A549 (cell line): ENCODE measurements at regions not wholly inside any gene's neighbourhood (a gene's known extent, or its start where the extent isn't known, plus 50 kb on each side); places are given as distances from the start of the nearest gene placed in this dataset.

Experiments
- ATAC-seq, 2 experiments: fragments of 200-7000 bp in 1 of 2; fragments of >200 bp in 1 of 2; cut with Nextera tagmentation in 1 of 2; cut with Tn5 transposase in 1 of 2; 3 replicates each; pipeline versions ENCODE4 v1.8.0 to v1.9.1; 2018 to 2020; ENCODE audit warnings: mild to moderate bottlenecking in 1 of 2, moderate library complexity in 1 of 2
- CTCF ChIA-PET: fragments of 300-600 bp; sonication (Branson Sonifier 250); formaldehyde crosslinking; extraction: SDS; loops from one replicate; lab custom pipeline; 2021; ENCODE audit warnings: antibody characterized with exemption, inconsistent platforms; lab: Yijun Ruan, JAX
- POLR2A ChIA-PET: fragments of 350-600 bp; formaldehyde crosslinking; extraction: SDS; loops from one replicate; lab custom pipeline; 2021; ENCODE audit warnings: antibody characterized with exemption, inconsistent platforms; lab: Yijun Ruan, JAX
- DNase-seq, 2 experiments: peaks; one replicate each; pipeline versions ENCODE4 v3.0.0 to v3.0.0-alpha.2; 2011 to 2016; ENCODE audit warnings: low read depth in 1 of 2, low spot score in 1 of 2
- FAIRE-seq: peaks from 2 replicates; lab custom pipeline; 2011; peaks lifted over from hg19 to GRCh38; lab: Jason Lieb, UNC
- H3K27ac ChIP-seq, 2 experiments: fragments of >200 bp; sonication (Bioruptor Twin); formaldehyde crosslinking; 3 replicates each; pipeline ENCODE4 v1.5.1; 2016 to 2017
- H3K4me1 ChIP-seq: fragments of >200 bp; sonication (Bioruptor Twin); formaldehyde crosslinking; 3 replicates; pipeline ENCODE4 v1.6.1; 2016
- H3K4me2 ChIP-seq: fragments of >200 bp; sonication (Bioruptor Twin); formaldehyde crosslinking; 3 replicates; pipeline ENCODE4 v1.6.1; 2016
- H3K4me3 ChIP-seq: fragments of >200 bp; sonication (Bioruptor Twin); formaldehyde crosslinking; 3 replicates; pipeline ENCODE4 v1.5.1; 2016
- H3K9me3 ChIP-seq: fragments of >200 bp; sonication (Bioruptor Twin); formaldehyde crosslinking; 3 replicates; pipeline ENCODE4 v1.6.1; 2016
- CBX2 ChIP-seq: fragments of 200-600 bp; sonication (generic); IDR thresholded peaks from 2 replicates; pipeline ENCODE4 v1.6.1; 2016; ENCODE audit warnings: low read depth, mild to moderate bottlenecking, borderline replicate concordance
- CHD4 ChIP-seq: fragments of 200-600 bp; sonication (generic); IDR thresholded peaks from 2 replicates; pipeline ENCODE4 v1.6.1; 2016; ENCODE audit warnings: antibody characterized with exemption, mild to moderate bottlenecking, borderline replicate concordance
- EP300 ChIP-seq, 2 experiments: fragments of >200 bp; sonication (Bioruptor Twin); formaldehyde crosslinking; IDR thresholded peaks; 2 replicates in 1 of 2; 3 replicates in 1 of 2; pipeline ENCODE4 v1.6.1; 2016 to 2017
- FOSL2 ChIP-seq, 2 experiments: fragments of 450-650 bp in 1 of 2; fragments of >200 bp in 1 of 2; sonication (Bioruptor Twin) in 1 of 2; formaldehyde crosslinking; IDR thresholded peaks; 2 replicates each; pipeline versions ENCODE4 v1.5.0 to v1.6.1; 2016 to 2020; ENCODE audit warnings: mild to moderate bottlenecking in 1 of 2, moderate library complexity in 1 of 2
- FOXS1 ChIP-seq: fragments of 250-450 bp; sonication (Bioruptor Pico); IDR thresholded peaks from 2 replicates; pipeline ENCODE4 v1.5.0; 2020; ENCODE audit warnings: mild to moderate bottlenecking, moderate library complexity
- GATA3 ChIP-seq: IDR thresholded peaks from 2 replicates; pipeline ENCODE4 v1.6.1; 2012; ENCODE audit warnings: borderline replicate concordance
- JUN ChIP-seq, 2 experiments: fragments of >200 bp; sonication (Bioruptor Twin); formaldehyde crosslinking; IDR thresholded peaks; 2 replicates in 1 of 2; 3 replicates in 1 of 2; pipeline ENCODE4 v1.6.1; 2016 to 2017
- JUNB ChIP-seq: fragments of >200 bp; sonication (Bioruptor Twin); formaldehyde crosslinking; IDR thresholded peaks from 2 replicates; pipeline ENCODE4 v1.6.1; 2016
- KDM5A ChIP-seq: fragments of 200-600 bp; sonication (generic); IDR thresholded peaks from 2 replicates; pipeline ENCODE4 v1.6.1; 2016; ENCODE audit warnings: antibody characterized with exemption, mild to moderate bottlenecking
- MAFK ChIP-seq: fragments of 450-650 bp; IDR thresholded peaks from 2 replicates; pipeline ENCODE4 v1.6.1; 2014; ENCODE audit not compliant: partially characterized antibody
- MAZ ChIP-seq: fragments of 150-350 bp; IDR thresholded peaks from 2 replicates; pipeline ENCODE4 v1.6.1; 2014; ENCODE audit warnings: antibody characterized with exemption, low read depth, low read length, borderline replicate concordance
- NPAS2 ChIP-seq: fragments of 250-450 bp; sonication (Bioruptor Pico); IDR thresholded peaks from 2 replicates; pipeline ENCODE4 v1.8.0; 2022; ENCODE audit warnings: mild to moderate bottlenecking, moderate library complexity, borderline replicate concordance
- NR3C1 ChIP-seq: fragments of >200 bp; sonication (Bioruptor Twin); formaldehyde crosslinking; IDR thresholded peaks from 3 replicates; pipeline ENCODE4 v1.6.1; 2017
- POLR2AphosphoS2 ChIP-seq: conservative IDR thresholded peaks from 2 replicates; pipeline ENCODE4 v1.6.1; 2012; ENCODE audit warnings: low read length, improper control_type of control experiment, inconsistent platforms
- RARB ChIP-seq: fragments of 250-450 bp; sonication (Bioruptor Pico); IDR thresholded peaks from 2 replicates; pipeline ENCODE4 v1.8.0; 2021; ENCODE audit warnings: mild to moderate bottlenecking, moderate library complexity
- RFX5 ChIP-seq: fragments of 450-650 bp; IDR thresholded peaks from 2 replicates; pipeline ENCODE4 v1.7.1; 2014; ENCODE audit warnings: antibody characterized with exemption, mild to moderate bottlenecking, moderate library complexity
- RNF2 ChIP-seq: fragments of 200-600 bp; sonication (generic); IDR thresholded peaks from 2 replicates; pipeline ENCODE4 v1.6.1; 2016; ENCODE audit warnings: low read depth, mild to moderate bottlenecking, antibody characterized with exemption, moderate library complexity, borderline replicate concordance
- ZC3H11A ChIP-seq: fragments of 450-650 bp; IDR thresholded peaks from 2 replicates; pipeline ENCODE4 v1.6.1; 2014; ENCODE audit warnings: antibody characterized with exemption, mild to moderate bottlenecking
- ZFP36 ChIP-seq: fragments of 450-650 bp; IDR thresholded peaks from 2 replicates; pipeline ENCODE4 v1.6.1; 2014; ENCODE audit warnings: borderline replicate concordance; ENCODE audit not compliant: partially characterized antibody
- ZSCAN20 ChIP-seq: fragments of 250-450 bp; sonication (Bioruptor Pico); IDR thresholded peaks from 2 replicates; pipeline ENCODE4 v1.8.0; 2022; ENCODE audit warnings: mild to moderate bottlenecking, moderate library complexity
- WGBS: methylation state at CpG from one replicate; pipeline ENCODE4 v1.1.6; 2017; ENCODE audit errors: missing lambda C conversion rate; 5-methylcytosine and 5-hydroxymethylcytosine counted together
- TF ChIP-seq, protein P1 (sequence below): fragments of 250-450 bp; sonication (Bioruptor Pico); IDR thresholded peaks from 2 replicates; pipeline ENCODE4 v1.5.0; 2021; ENCODE audit warnings: mild to moderate bottlenecking, moderate library complexity, borderline replicate concordance
- TF ChIP-seq, protein P2 (sequence below): fragments of 150-350 bp; IDR thresholded peaks from 2 replicates; pipeline ENCODE4 v1.6.1; 2014; ENCODE audit warnings: low read depth, mild to moderate bottlenecking, low read length
- TF ChIP-seq, protein P3 (sequence below): fragments of >200 bp; sonication (Bioruptor Twin); formaldehyde crosslinking; IDR thresholded peaks from 2 replicates; pipeline ENCODE4 v1.6.1; 2016
- TF ChIP-seq, protein P4 (sequence below): fragments of >200 bp; sonication (Bioruptor Twin); formaldehyde crosslinking; IDR thresholded peaks from 3 replicates; pipeline ENCODE4 v1.6.1; 2016
- TF ChIP-seq, protein P5 (sequence below): IDR thresholded peaks from 2 replicates; pipeline ENCODE4 v1.6.1; 2012
- TF ChIP-seq, protein P6 (sequence below): fragments of >200 bp; sonication (Bioruptor Twin); formaldehyde crosslinking; IDR thresholded peaks from 3 replicates; pipeline ENCODE4 v1.5.1; 2016

DNA sequence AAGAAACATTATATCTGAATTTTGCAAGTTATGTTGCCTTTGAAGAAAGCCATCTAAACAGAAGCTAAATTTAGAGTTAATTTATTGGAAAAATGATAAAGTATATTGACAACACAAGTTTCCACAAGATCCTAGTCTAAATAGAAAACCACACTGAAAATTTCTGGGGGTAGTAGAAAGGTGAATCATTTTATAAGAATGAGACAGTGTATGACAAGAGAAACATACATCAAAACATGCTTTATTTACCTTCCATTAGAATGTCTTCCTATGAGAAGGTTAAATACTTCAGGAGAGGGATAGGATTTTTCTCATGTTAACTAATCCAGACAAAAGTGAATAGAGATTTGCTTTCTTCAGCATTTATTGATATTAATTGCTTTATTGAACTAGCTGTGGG is 1389.8 kb upstream of the ZEB2 start (continued):
- TF ChIP-seq, protein P1, sequence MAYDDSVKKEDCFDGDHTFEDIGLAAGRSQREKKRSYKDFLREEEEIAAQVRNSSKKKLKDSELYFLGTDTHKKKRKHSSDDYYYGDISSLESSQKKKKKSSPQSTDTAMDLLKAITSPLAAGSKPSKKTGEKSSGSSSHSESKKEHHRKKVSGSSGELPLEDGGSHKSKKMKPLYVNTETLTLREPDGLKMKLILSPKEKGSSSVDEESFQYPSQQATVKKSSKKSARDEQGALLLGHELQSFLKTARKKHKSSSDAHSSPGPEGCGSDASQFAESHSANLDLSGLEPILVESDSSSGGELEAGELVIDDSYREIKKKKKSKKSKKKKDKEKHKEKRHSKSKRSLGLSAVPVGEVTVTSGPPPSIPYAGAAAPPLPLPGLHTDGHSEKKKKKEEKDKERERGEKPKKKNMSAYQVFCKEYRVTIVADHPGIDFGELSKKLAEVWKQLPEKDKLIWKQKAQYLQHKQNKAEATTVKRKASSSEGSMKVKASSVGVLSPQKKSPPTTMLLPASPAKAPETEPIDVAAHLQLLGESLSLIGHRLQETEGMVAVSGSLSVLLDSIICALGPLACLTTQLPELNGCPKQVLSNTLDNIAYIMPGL (CRISPR knock-in tag), result no peak
- TF ChIP-seq FOXS1 (CRISPR knock-in tag), result no peak

DNA sequence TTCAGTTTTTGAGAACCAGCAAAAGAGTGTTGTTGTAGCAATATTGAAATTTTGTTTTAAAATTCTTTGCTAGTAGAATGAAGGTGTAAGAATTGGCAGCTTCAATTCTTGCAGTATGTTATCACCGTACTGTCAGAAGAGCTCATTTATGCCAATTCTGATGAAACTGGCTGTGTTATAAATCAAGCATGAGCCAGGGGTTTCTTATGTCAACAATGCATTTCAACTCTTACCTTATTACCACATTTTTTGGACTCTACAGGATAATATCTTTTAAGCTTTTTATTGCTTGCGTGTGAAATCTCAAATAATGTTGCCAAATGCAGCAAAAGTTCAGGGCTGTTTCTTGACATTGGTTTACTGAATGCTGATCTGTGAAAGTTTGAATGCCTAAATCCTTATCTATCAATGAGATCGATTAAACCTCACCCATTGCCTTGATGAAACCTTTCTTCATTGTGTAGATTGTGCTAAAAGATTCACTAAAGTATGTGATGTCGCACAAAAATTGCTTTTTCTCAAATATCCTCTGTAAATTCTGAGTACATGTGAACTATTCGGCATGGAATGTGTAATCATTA is 1389.3 kb upstream of the ZEB2 start:
- TF ChIP-seq NPAS2 (CRISPR knock-in tag) (no peak), JUN (IDR thresholded peaks at IDR 0.05) (no peak), NR3C1 (no peak), FOSL2 (IDR thresholded peaks at IDR 0.05) (no peak), FOSL2 (CRISPR knock-in tag; IDR thresholded peaks at IDR 0.05) (no peak), ZSCAN20 (CRISPR knock-in tag) (no peak), MAZ (no peak), RFX5 (no peak), RARB (CRISPR knock-in tag) (no peak)
- TF ChIP-seq, protein P2, sequence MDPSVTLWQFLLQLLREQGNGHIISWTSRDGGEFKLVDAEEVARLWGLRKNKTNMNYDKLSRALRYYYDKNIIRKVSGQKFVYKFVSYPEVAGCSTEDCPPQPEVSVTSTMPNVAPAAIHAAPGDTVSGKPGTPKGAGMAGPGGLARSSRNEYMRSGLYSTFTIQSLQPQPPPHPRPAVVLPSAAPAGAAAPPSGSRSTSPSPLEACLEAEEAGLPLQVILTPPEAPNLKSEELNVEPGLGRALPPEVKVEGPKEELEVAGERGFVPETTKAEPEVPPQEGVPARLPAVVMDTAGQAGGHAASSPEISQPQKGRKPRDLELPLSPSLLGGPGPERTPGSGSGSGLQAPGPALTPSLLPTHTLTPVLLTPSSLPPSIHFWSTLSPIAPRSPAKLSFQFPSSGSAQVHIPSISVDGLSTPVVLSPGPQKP, result no peak
- TF ChIP-seq, protein P1 (CRISPR knock-in tag), result no peak
- TF ChIP-seq, protein P3, sequence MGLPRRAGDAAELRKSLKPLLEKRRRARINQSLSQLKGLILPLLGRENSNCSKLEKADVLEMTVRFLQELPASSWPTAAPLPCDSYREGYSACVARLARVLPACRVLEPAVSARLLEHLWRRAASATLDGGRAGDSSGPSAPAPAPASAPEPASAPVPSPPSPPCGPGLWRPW, result no peak
- TF ChIP-seq, protein P4, sequence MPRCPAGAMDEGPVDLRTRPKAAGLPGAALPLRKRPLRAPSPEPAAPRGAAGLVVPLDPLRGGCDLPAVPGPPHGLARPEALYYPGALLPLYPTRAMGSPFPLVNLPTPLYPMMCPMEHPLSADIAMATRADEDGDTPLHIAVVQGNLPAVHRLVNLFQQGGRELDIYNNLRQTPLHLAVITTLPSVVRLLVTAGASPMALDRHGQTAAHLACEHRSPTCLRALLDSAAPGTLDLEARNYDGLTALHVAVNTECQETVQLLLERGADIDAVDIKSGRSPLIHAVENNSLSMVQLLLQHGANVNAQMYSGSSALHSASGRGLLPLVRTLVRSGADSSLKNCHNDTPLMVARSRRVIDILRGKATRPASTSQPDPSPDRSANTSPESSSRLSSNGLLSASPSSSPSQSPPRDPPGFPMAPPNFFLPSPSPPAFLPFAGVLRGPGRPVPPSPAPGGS, result no peak
- H3K9me3 ChIP-seq, result no peaks in the 10 kb centered on the region
- no peak overlapping the region for H3K4me3 ChIP-seq
- no peak overlapping the region for H3K27ac ChIP-seq
- H3K4me2 ChIP-seq, result no peak overlapping the region
- ChIA-PET CTCF (interaction anchor here (1.6 kb wide), 1 partner anchor 9 kb away, joined by 4 read pairs; no protein-coding TSS in a partner anchor), POLR2A (no interaction called here)
- ATAC-seq (no peak), FAIRE-seq (no peak), DNase-seq (no peak)
- 59% methylated on average over 5 of the region's 5 CpGs for WGBS
- H3K4me1 ChIP-seq, result peaks cover 4% of the 10 kb centered on the region; the same call in 1 of the 3 replicates

DNA sequence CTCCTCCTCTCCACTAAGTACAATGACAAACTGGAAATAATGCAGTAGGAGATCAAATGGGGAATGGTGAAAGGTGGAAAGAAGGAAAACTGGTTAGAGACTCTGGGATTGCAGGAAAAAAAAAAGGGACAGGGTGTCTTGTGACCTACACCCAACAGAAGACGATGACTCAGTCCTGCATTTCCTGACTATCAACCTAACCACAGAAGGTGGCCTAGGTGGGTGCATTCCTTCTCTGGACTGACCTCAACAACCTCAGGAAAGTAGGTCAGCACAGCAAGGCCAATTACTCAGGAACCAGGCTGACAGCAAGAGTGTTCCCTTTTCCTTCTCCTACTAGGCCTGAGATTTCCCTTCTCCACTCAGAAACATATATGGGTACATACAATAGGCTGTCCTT is 1386.4 kb upstream of the ZEB2 start:
- Histone ChIP-seq H3K27ac (no peak overlapping the region), H3K4me2 (no peak overlapping the region), H3K9me3 (peaks cover 6% of the 10 kb centered on the region; the same call in 1 of the 3 replicates), H3K4me1 (peaks cover 4% of the 10 kb centered on the region; the same call in 1 of the 3 replicates), H3K4me3 (no peak overlapping the region)
- ATAC-seq, result no peak
- DNase-seq, result peak in 1 of 2 experiments; percentile 2
- CTCF ChIA-PET, result no interaction called here
- FAIRE-seq, result no peak
- WGBS, result 52% methylated on average over 1 of the region's 1 CpG
- POLR2A ChIA-PET, result no interaction called here
- TF ChIP-seq, protein P5, sequence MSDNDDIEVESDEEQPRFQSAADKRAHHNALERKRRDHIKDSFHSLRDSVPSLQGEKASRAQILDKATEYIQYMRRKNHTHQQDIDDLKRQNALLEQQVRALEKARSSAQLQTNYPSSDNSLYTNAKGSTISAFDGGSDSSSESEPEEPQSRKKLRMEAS, result no peak
- TF ChIP-seq MAFK (no peak), RNF2 (no peak), GATA3 (no peak), ZC3H11A (no peak), EP300 (IDR thresholded peaks at IDR 0.05) (no peak), KDM5A (no peak), POLR2AphosphoS2 (no peak), ZFP36 (no peak), NPAS2 (CRISPR knock-in tag) (no peak), NR3C1 (no peak), CBX2 (no peak), JUNB (no peak), CHD4 (no peak), RFX5 (no peak)
- TF ChIP-seq, protein P3, result no peak
- TF ChIP-seq, protein P6, sequence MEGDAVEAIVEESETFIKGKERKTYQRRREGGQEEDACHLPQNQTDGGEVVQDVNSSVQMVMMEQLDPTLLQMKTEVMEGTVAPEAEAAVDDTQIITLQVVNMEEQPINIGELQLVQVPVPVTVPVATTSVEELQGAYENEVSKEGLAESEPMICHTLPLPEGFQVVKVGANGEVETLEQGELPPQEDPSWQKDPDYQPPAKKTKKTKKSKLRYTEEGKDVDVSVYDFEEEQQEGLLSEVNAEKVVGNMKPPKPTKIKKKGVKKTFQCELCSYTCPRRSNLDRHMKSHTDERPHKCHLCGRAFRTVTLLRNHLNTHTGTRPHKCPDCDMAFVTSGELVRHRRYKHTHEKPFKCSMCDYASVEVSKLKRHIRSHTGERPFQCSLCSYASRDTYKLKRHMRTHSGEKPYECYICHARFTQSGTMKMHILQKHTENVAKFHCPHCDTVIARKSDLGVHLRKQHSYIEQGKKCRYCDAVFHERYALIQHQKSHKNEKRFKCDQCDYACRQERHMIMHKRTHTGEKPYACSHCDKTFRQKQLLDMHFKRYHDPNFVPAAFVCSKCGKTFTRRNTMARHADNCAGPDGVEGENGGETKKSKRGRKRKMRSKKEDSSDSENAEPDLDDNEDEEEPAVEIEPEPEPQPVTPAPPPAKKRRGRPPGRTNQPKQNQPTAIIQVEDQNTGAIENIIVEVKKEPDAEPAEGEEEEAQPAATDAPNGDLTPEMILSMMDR, result no peak
